SK-N-SH (cell line): ENCODE measurements at regions not wholly inside any gene's neighbourhood (a gene's known extent, or its start where the extent isn't known, plus 50 kb on each side); places are given as distances from the start of the nearest gene placed in this dataset.

Experiments
- CTCF ChIA-PET: fragments of 300-600, 350-600 bp; formaldehyde crosslinking; extraction: SDS; loops from one replicate; lab custom pipeline; 2021; lab: Yijun Ruan, JAX
- POLR2A ChIA-PET: fragments of 350-600 bp; sonication (Branson Sonifier 250); formaldehyde crosslinking; extraction: SDS; loops from one replicate; lab custom pipeline; 2020; ENCODE audit warnings: antibody characterized with exemption, inconsistent platforms; lab: Yijun Ruan, JAX
- DNase-seq: peaks from one replicate; pipeline ENCODE4 v3.0.0; 2012
- H2AFZ ChIP-seq: fragments of 200-600 bp; sonication (generic); 2 replicates; pipeline ENCODE4 v1.8.1; 2016; ENCODE audit warnings: antibody characterized with exemption, mild to moderate bottlenecking, low read depth
- H3F3A ChIP-seq: fragments of 200-600 bp; sonication (generic); replicated peaks from 2 replicates; pipeline ENCODE3; 2016; ENCODE audit warnings: antibody characterized with exemption, mild to moderate bottlenecking; ENCODE audit not compliant: insufficient read depth
- H3K27ac ChIP-seq, 2 experiments: fragments of 200-500 bp in 1 of 2; fragments of 200-600 bp in 1 of 2; sonication (Bioruptor generic) in 1 of 2; sonication (generic), shearing (Covaris generic) in 1 of 2; 2 replicates each; pipeline versions ENCODE4 v1.5.1 to v1.6.1; 2014 to 2016; ENCODE audit warnings: low read depth in 2 of 2, inconsistent platforms in 1 of 2, low read length in 1 of 2, mild to moderate bottlenecking in 1 of 2, mixed read lengths in 1 of 2
- H3K27me3 ChIP-seq: fragments of 200-600 bp; sonication (generic), shearing (Covaris generic); 2 replicates; pipeline ENCODE4 v1.6.1; 2016; ENCODE audit warnings: mixed run types; ENCODE audit not compliant: insufficient read depth
- H3K36me3 ChIP-seq, 2 experiments: fragments of 200-500 bp in 1 of 2; fragments of 200-600 bp in 1 of 2; sonication (Bioruptor generic) in 1 of 2; sonication (generic) in 1 of 2; replicated peaks in 1 of 2; 2 replicates each; pipeline versions ENCODE3 to v1.5.1; 2014 to 2016; ENCODE audit warnings: low read length in 1 of 2, mild to moderate bottlenecking in 1 of 2; ENCODE audit not compliant: insufficient read depth in 2 of 2, control insufficient read depth in 1 of 2
- H3K4me1 ChIP-seq, 2 experiments: fragments of 200-500 bp in 1 of 2; fragments of 200-600 bp in 1 of 2; sonication (Bioruptor generic) in 1 of 2; sonication (generic), shearing (Covaris generic) in 1 of 2; 2 replicates each; pipeline versions ENCODE4 v1.5.1 to v1.6.1; 2014 to 2016; ENCODE audit warnings: low read depth in 1 of 2, low read length in 1 of 2, mixed run types in 1 of 2; ENCODE audit not compliant: insufficient read depth in 2 of 2, control insufficient read depth in 1 of 2
- H3K4me2 ChIP-seq: fragments of 200-600 bp; sonication (generic), shearing (Covaris generic); 2 replicates; pipeline ENCODE4 v1.6.1; 2017; ENCODE audit warnings: mixed run types
- H3K4me3 ChIP-seq, 2 experiments: fragments of 200-500 bp in 1 of 2; fragments of 200-600 bp in 1 of 2; sonication (Bioruptor generic) in 1 of 2; sonication (generic), shearing (Covaris generic) in 1 of 2; 2 replicates each; pipeline versions ENCODE4 v1.5.1 to v1.8.1; 2014 to 2016; ENCODE audit warnings: low read depth in 2 of 2, inconsistent platforms in 1 of 2, low read length in 1 of 2, mild to moderate bottlenecking in 1 of 2, mixed read lengths in 1 of 2, moderate library complexity in 1 of 2
- H3K79me2 ChIP-seq: fragments of 200-600 bp; sonication (generic); 2 replicates; pipeline ENCODE4 v1.8.1; 2017; ENCODE audit warnings: mild to moderate bottlenecking; ENCODE audit not compliant: insufficient read depth
- H3K9ac ChIP-seq: fragments of 200-600 bp; sonication (generic); 2 replicates; pipeline ENCODE4 v1.6.1; 2017; ENCODE audit warnings: mixed run types
- H3K9me2 ChIP-seq: fragments of 200-600 bp; sonication (generic); 2 replicates; pipeline ENCODE4 v1.6.1; 2017; ENCODE audit warnings: mixed run types
- H3K9me3 ChIP-seq: fragments of 200-600 bp; sonication (generic); 2 replicates; pipeline ENCODE4 v1.6.1; 2017; ENCODE audit warnings: mixed run types, mild to moderate bottlenecking, moderate library complexity
- H4K20me1 ChIP-seq: fragments of 200-600 bp; sonication (generic); 2 replicates; pipeline ENCODE4 v1.6.1; 2017; ENCODE audit warnings: mild to moderate bottlenecking, mixed run types; ENCODE audit not compliant: insufficient read depth
- FOSL2 ChIP-seq: IDR thresholded peaks from 2 replicates; pipeline ENCODE4 v1.4.0; 2012; ENCODE audit warnings: low read depth, mild to moderate bottlenecking, moderate library complexity, borderline replicate concordance
- FOXM1 ChIP-seq: IDR thresholded peaks from 2 replicates; pipeline ENCODE4 v1.4.0; 2012; ENCODE audit warnings: low read depth, mild to moderate bottlenecking
- GABPA ChIP-seq: IDR thresholded peaks from 2 replicates; pipeline ENCODE4 v1.4.0; 2012; ENCODE audit warnings: low read depth, mild to moderate bottlenecking
- MXI1 ChIP-seq: IDR thresholded peaks from 2 replicates; pipeline ENCODE4 v1.6.1; 2012; ENCODE audit warnings: mild to moderate bottlenecking, low read depth, low read length, improper control_type of control experiment
- NFIC ChIP-seq: IDR thresholded peaks from 2 replicates; pipeline ENCODE4 v1.4.0; 2012; ENCODE audit warnings: borderline replicate concordance
- POLR2AphosphoS5 ChIP-seq: IDR thresholded peaks from 2 replicates; pipeline ENCODE4 v1.6.1; 2012; ENCODE audit warnings: low read depth, low read length
- RCOR1 ChIP-seq: fragments of 150-350 bp; IDR thresholded peaks from 2 replicates; pipeline ENCODE4 v1.6.1; 2017; ENCODE audit warnings: antibody characterized with exemption, low read length
- RXRA ChIP-seq: IDR thresholded peaks from 2 replicates; pipeline ENCODE4 v1.4.0; 2012; ENCODE audit warnings: low read depth, mild to moderate bottlenecking, borderline replicate concordance
- TCF12 ChIP-seq: IDR thresholded peaks from 2 replicates; pipeline ENCODE4 v1.4.0; 2012
- TEAD4 ChIP-seq: IDR thresholded peaks from 2 replicates; pipeline ENCODE4 v1.4.0; 2012; ENCODE audit warnings: mild to moderate bottlenecking, borderline replicate concordance; ENCODE audit not compliant: insufficient read depth
- USF2 ChIP-seq: fragments of 150-350 bp; IDR thresholded peaks from 2 replicates; pipeline ENCODE4 v1.6.1; 2017; ENCODE audit warnings: antibody characterized with exemption, low read length, low read depth, borderline replicate concordance
- WGBS: methylation state at CpG from one replicate; pipeline ENCODE4 v1.1.6; 2017; ENCODE audit warnings: low lambda C conversion rate; 5-methylcytosine and 5-hydroxymethylcytosine counted together
- TF ChIP-seq, protein P1 (sequence below): IDR thresholded peaks from 2 replicates; pipeline ENCODE4; 2012
- TF ChIP-seq, protein P2 (sequence below): IDR thresholded peaks from 2 replicates; pipeline ENCODE4 v1.4.0; 2012; ENCODE audit warnings: low read depth, borderline replicate concordance

- Histone ChIP-seq H3K9ac (no peak overlapping the region), H3F3A (no peaks in the 10 kb centered on the region), H3K4me3 (no peak overlapping the region), H4K20me1 (no peaks in the 10 kb centered on the region), H3K27me3 (no peaks in the 10 kb centered on the region), H3K9me3 (no peaks in the 10 kb centered on the region), H3K27ac (no peak overlapping the region), H3K36me3 (no peaks in the 10 kb centered on the region), H3K4me2 (no peak overlapping the region), H3K4me1 (no peaks in the 10 kb centered on the region), H3K79me2 (no peaks in the 10 kb centered on the region; the same call in 1 of the 2 replicates), H3K9me2 (no peaks in the 10 kb centered on the region), H2AFZ (no peak overlapping the region)
- ChIA-PET POLR2A (no interaction called here), CTCF (no interaction called here)
- WGBS, result 12% methylated on average over 2 of the region's 2 CpGs
- DNase-seq, result no peak
- TF ChIP-seq FOXM1, result no peak
- TF ChIP-seq USF2, result no peak
- no peak for TF ChIP-seq MXI1
- TF ChIP-seq GABPA, result no peak
- no peak for TF ChIP-seq TEAD4
- no peak for TF ChIP-seq TCF12
- TF ChIP-seq, protein P1, sequence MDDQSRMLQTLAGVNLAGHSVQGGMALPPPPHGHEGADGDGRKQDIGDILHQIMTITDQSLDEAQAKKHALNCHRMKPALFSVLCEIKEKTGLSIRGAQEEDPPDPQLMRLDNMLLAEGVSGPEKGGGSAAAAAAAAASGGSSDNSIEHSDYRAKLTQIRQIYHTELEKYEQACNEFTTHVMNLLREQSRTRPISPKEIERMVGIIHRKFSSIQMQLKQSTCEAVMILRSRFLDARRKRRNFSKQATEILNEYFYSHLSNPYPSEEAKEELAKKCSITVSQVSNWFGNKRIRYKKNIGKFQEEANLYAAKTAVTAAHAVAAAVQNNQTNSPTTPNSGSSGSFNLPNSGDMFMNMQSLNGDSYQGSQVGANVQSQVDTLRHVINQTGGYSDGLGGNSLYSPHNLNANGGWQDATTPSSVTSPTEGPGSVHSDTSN, result no peak
- no peak for TF ChIP-seq POLR2AphosphoS5
- TF ChIP-seq RXRA, result no peak
- TF ChIP-seq, protein P2, sequence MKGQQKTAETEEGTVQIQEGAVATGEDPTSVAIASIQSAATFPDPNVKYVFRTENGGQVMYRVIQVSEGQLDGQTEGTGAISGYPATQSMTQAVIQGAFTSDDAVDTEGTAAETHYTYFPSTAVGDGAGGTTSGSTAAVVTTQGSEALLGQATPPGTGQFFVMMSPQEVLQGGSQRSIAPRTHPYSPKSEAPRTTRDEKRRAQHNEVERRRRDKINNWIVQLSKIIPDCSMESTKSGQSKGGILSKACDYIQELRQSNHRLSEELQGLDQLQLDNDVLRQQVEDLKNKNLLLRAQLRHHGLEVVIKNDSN, result no peak
- no peak for TF ChIP-seq NFIC
Measured at GRCh38 chr4:96585304-96585703, 745.4 kb downstream of the PDHA2 start.

- Histone ChIP-seq H3K9ac (no peak overlapping the region), H3K9me2 (no peaks in the 10 kb centered on the region), H2AFZ (no peak overlapping the region), H3K4me2 (no peak overlapping the region), H3K27me3 (no peaks in the 10 kb centered on the region), H3K4me1 (no peaks in the 10 kb centered on the region; a peak in 1 of 4 replicates), H3F3A (no peaks in the 10 kb centered on the region), H3K4me3 (no peak overlapping the region), H4K20me1 (no peaks in the 10 kb centered on the region), H3K36me3 (no peaks in the 10 kb centered on the region), H3K9me3 (no peaks in the 10 kb centered on the region), H3K79me2 (no peaks in the 10 kb centered on the region), H3K27ac (no peak overlapping the region)
- 70% methylated on average over 2 of the region's 2 CpGs for WGBS
- POLR2A ChIA-PET, result no interaction called here
- CTCF ChIA-PET, result no interaction called here
- TF ChIP-seq FOSL2 (no peak), RCOR1 (no peak)
- no peak for DNase-seq
Measured at GRCh38 chr4:96593422-96593821, 753.5 kb downstream of the PDHA2 start.
